MM.1S (cell line): ENCODE measurements at regions not wholly inside any gene's neighbourhood (a gene's known extent, or its start where the extent isn't known, plus 50 kb on each side); places are given as distances from the start of the nearest gene placed in this dataset.

ENCODE experiments used
- CTCF ChIP-seq: fragments of 300-600 bp; sonication (generic); IDR thresholded peaks from 2 replicates; pipeline ENCODE4 v1.5.1; 2016; ENCODE audit warnings: antibody characterized with exemption, low read length, mixed read lengths
- EZH2 ChIP-seq: fragments of 300-600 bp; sonication (generic); optimal IDR thresholded peaks from 2 replicates; pipeline ENCODE3; 2017; ENCODE audit warnings: low read depth, mild to moderate bottlenecking, antibody characterized with exemption, low read length, mixed read lengths
- EZH2phosphoT487 ChIP-seq: fragments of 300-600 bp; sonication (generic); IDR thresholded peaks from 2 replicates; pipeline ENCODE4 v1.6.1; 2018; ENCODE audit warnings: antibody characterized with exemption, low read length

- TF ChIP-seq CTCF (no peak), EZH2 (no peak), EZH2phosphoT487 (no peak)
Observed at GRCh38 chr21:16124378-16125138, 394.8 kb downstream of the USP25 start.
